GM23338 (cell line): ENCODE measurements at regions not wholly inside any gene's neighbourhood (a gene's known extent, or its start where the extent isn't known, plus 50 kb on each side); places are given as distances from the start of the nearest gene placed in this dataset.

Experiments used
- ATAC-seq: fragments of 200-7000 bp; cut with Tn5 transposase; 3 replicates; pipeline ENCODE4 v1.9.1; 2020
- DNase-seq: peaks from one replicate; pipeline ENCODE4 v3.0.0-alpha.2; 2015; ENCODE audit warnings: low spot score
- H2AFZ ChIP-seq: fragments of 200-600 bp; sonication (generic); 2 replicates; pipeline ENCODE4 v1.8.0; 2016; ENCODE audit warnings: antibody characterized with exemption, mild to moderate bottlenecking, moderate library complexity
- H3F3A ChIP-seq: fragments of 200-600 bp; sonication (generic); replicated peaks from 2 replicates; pipeline ENCODE4 v1.8.0; 2017; ENCODE audit warnings: antibody characterized with exemption, mixed run types, low read depth
- H3K27ac ChIP-seq: fragments of 200-600 bp; sonication (generic); 2 replicates; pipeline ENCODE4 v1.6.1; 2016; ENCODE audit warnings: low read depth
- H3K27me3 ChIP-seq: fragments of 200-600 bp; sonication (generic); 2 replicates; pipeline ENCODE4 v1.8.0; 2016; ENCODE audit warnings: mild to moderate bottlenecking, mixed run types, moderate library complexity; ENCODE audit not compliant: insufficient read depth
- H3K36me3 ChIP-seq: fragments of 200-600 bp; sonication (generic); 2 replicates; pipeline ENCODE4 v1.8.0; 2016; ENCODE audit warnings: mild to moderate bottlenecking; ENCODE audit not compliant: insufficient read depth
- H3K4me1 ChIP-seq: fragments of 200-600 bp; sonication (generic); 2 replicates; pipeline ENCODE4 v1.8.0; 2016; ENCODE audit warnings: mild to moderate bottlenecking, moderate library complexity; ENCODE audit not compliant: insufficient read depth
- H3K4me2 ChIP-seq: fragments of 200-600 bp; sonication (generic); 2 replicates; pipeline ENCODE4 v1.7.1; 2017; ENCODE audit warnings: mixed run types
- H3K4me3 ChIP-seq: fragments of 200-600 bp; sonication (generic); 2 replicates; pipeline ENCODE4 v1.6.1; 2016; ENCODE audit warnings: mixed run types
- H3K79me2 ChIP-seq: fragments of 200-600 bp; sonication (generic); replicated peaks from 2 replicates; pipeline ENCODE4 v1.8.0; 2017; ENCODE audit warnings: mild to moderate bottlenecking; ENCODE audit not compliant: insufficient read depth
- H3K9me2 ChIP-seq: fragments of 200-600 bp; sonication (generic); 2 replicates; pipeline ENCODE4 v1.8.0; 2017; ENCODE audit not compliant: insufficient read depth
- H4K20me1 ChIP-seq: fragments of 200-600 bp; sonication (generic); replicated peaks from 2 replicates; pipeline ENCODE4 v1.8.0; 2017; ENCODE audit warnings: mild to moderate bottlenecking; ENCODE audit not compliant: insufficient read depth
- H3K27ac Mint-ChIP-seq: 2 replicates; pipeline ENCODE4 v1.8.0; 2020; ENCODE audit warnings: inconsistent platforms, mild to moderate bottlenecking, moderate library complexity, mixed read lengths
- H3K27me3 Mint-ChIP-seq: 3 replicates; pipeline ENCODE4 v1.8.0; 2022; ENCODE audit warnings: low read depth, mild to moderate bottlenecking, moderate library complexity, mixed read lengths, inconsistent platforms; ENCODE audit not compliant: insufficient read depth, poor library complexity
- H3K36me3 Mint-ChIP-seq: 3 replicates; pipeline ENCODE4 v1.8.0; 2021; ENCODE audit warnings: low read depth, mild to moderate bottlenecking, inconsistent platforms, moderate library complexity, mixed read lengths
- H3K4me1 Mint-ChIP-seq: 3 replicates; pipeline ENCODE4 v1.8.0; 2020; ENCODE audit warnings: mild to moderate bottlenecking, inconsistent platforms, mixed read lengths
- H3K4me3 Mint-ChIP-seq: 3 replicates; pipeline ENCODE4 v1.8.0; 2021; ENCODE audit warnings: moderate library complexity, mild to moderate bottlenecking, inconsistent platforms, mixed read lengths
- H3K9me3 Mint-ChIP-seq: 3 replicates; pipeline ENCODE4 v1.8.0; 2020; ENCODE audit warnings: moderate library complexity, mild to moderate bottlenecking, inconsistent platforms, mixed read lengths
- JUNB ChIP-seq: IDR thresholded peaks from one replicate; pipeline ENCODE4 v1.6.1; 2016; ENCODE audit warnings: antibody characterized with exemption; ENCODE audit not compliant: unreplicated experiment
- NANOG ChIP-seq: IDR thresholded peaks from 2 replicates; pipeline ENCODE4 v1.6.1; 2016; ENCODE audit warnings: antibody characterized with exemption, borderline replicate concordance
- POLR2AphosphoS5 ChIP-seq: IDR thresholded peaks from 2 replicates; pipeline ENCODE4 v1.6.1; 2016; ENCODE audit warnings: antibody characterized with exemption, low read depth
- TF ChIP-seq, protein P1 (sequence below): IDR thresholded peaks from 2 replicates; pipeline ENCODE4 v1.6.1; 2016; ENCODE audit warnings: antibody characterized with exemption
- TF ChIP-seq, protein P2 (sequence below): fragments of 250-450 bp; sonication (Bioruptor Pico); IDR thresholded peaks from 2 replicates; pipeline ENCODE4 v1.5.0; 2020; ENCODE audit warnings: mild to moderate bottlenecking, moderate library complexity

DNA sequence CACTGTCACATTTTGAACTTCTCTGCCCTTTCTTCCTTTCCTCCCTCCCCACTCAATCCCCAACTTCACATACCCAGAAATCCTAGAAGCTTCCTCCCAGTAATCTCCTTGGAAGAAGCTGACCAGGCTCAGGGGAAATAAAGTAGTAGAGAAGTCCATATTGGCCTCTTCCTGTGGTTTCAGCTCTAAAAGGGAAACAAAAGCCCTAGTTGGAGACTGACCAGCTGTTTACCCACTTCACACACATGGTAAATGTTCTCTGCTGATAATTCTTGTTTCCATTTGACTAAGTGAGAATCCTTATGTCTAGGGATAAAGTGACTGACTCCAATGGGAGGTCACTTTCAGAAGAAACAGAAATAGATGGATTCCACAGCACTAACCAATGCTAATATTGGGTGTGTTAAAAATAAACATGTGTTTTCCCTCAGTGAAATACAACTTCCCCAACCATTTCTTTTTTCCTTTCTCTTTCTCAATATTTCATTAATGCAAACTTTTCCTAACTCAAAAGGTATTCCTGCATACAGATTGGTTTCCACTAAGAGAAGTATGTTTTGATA is 178.9 kb upstream of the DPT start (continued):
- TF ChIP-seq, protein P1, sequence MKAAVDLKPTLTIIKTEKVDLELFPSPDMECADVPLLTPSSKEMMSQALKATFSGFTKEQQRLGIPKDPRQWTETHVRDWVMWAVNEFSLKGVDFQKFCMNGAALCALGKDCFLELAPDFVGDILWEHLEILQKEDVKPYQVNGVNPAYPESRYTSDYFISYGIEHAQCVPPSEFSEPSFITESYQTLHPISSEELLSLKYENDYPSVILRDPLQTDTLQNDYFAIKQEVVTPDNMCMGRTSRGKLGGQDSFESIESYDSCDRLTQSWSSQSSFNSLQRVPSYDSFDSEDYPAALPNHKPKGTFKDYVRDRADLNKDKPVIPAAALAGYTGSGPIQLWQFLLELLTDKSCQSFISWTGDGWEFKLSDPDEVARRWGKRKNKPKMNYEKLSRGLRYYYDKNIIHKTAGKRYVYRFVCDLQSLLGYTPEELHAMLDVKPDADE, result no peak
- no peak for TF ChIP-seq JUNB

DNA sequence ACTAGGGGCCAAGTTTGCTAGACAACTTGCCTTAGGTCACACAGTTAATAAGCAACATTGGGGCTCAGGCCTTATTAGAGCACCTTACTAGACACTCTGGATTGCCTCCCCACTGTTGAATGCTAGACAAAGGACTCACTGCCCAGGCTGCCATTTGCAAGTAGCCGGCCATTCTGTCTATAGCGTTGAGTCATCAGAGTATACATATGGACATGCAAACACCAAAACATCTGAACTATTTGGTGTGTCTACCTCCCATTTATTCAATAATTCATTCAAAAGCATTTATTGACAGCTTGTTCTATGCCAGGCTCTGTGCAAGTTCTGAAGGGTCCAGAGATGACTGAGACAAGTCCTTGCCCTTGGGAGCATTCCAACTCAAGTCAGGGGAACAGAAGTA is 181.4 kb upstream of the DPT start:
- no peaks in the 10 kb centered on the region for H3K4me1 ChIP-seq
- Mint-ChIP-seq H3K4me3 (no peak overlapping the region), H3K27ac (no peak overlapping the region), H3K9me3 (no peaks in the 10 kb centered on the region), H3K4me1 (peaks cover 4% of the 10 kb centered on the region), H3K27me3 (no peaks in the 10 kb centered on the region), H3K36me3 (no peaks in the 10 kb centered on the region)
- no peaks in the 10 kb centered on the region for H4K20me1 ChIP-seq
- no peak overlapping the region for H3K4me2 ChIP-seq
- TF ChIP-seq, protein P2, sequence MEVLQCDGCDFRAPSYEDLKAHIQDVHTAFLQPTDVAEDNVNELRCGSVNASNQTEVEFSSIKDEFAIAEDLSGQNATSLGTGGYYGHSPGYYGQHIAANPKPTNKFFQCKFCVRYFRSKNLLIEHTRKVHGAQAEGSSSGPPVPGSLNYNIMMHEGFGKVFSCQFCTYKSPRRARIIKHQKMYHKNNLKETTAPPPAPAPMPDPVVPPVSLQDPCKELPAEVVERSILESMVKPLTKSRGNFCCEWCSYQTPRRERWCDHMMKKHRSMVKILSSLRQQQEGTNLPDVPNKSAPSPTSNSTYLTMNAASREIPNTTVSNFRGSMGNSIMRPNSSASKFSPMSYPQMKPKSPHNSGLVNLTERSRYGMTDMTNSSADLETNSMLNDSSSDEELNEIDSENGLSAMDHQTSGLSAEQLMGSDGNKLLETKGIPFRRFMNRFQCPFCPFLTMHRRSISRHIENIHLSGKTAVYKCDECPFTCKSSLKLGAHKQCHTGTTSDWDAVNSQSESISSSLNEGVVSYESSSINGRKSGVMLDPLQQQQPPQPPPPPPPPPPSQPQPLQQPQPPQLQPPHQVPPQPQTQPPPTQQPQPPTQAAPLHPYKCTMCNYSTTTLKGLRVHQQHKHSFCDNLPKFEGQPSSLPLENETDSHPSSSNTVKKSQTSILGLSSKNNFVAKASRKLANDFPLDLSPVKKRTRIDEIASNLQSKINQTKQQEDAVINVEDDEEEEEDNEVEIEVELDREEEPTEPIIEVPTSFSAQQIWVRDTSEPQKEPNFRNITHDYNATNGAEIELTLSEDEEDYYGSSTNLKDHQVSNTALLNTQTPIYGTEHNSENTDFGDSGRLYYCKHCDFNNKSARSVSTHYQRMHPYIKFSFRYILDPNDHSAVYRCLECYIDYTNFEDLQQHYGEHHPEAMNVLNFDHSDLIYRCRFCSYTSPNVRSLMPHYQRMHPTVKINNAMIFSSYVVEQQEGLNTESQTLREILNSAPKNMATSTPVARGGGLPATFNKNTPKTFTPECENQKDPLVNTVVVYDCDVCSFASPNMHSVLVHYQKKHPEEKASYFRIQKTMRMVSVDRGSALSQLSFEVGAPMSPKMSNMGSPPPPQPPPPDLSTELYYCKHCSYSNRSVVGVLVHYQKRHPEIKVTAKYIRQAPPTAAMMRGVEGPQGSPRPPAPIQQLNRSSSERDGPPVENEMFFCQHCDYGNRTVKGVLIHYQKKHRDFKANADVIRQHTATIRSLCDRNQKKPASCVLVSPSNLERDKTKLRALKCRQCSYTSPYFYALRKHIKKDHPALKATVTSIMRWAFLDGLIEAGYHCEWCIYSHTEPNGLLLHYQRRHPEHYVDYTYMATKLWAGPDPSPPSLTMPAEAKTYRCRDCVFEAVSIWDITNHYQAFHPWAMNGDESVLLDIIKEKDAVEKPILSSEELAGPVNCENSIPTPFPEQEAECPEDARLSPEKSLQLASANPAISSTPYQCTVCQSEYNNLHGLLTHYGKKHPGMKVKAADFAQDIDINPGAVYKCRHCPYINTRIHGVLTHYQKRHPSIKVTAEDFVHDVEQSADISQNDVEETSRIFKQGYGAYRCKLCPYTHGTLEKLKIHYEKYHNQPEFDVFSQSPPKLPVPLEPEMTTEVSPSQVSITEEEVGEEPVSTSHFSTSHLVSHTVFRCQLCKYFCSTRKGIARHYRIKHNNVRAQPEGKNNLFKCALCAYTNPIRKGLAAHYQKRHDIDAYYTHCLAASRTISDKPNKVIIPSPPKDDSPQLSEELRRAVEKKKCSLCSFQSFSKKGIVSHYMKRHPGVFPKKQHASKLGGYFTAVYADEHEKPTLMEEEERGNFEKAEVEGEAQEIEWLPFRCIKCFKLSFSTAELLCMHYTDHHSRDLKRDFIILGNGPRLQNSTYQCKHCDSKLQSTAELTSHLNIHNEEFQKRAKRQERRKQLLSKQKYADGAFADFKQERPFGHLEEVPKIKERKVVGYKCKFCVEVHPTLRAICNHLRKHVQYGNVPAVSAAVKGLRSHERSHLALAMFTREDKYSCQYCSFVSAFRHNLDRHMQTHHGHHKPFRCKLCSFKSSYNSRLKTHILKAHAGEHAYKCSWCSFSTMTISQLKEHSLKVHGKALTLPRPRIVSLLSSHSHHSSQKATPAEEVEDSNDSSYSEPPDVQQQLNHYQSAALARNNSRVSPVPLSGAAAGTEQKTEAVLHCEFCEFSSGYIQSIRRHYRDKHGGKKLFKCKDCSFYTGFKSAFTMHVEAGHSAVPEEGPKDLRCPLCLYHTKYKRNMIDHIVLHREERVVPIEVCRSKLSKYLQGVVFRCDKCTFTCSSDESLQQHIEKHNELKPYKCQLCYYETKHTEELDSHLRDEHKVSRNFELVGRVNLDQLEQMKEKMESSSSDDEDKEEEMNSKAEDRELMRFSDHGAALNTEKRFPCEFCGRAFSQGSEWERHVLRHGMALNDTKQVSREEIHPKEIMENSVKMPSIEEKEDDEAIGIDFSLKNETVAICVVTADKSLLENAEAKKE, result no peak
- no peak for TF ChIP-seq NANOG
- TF ChIP-seq, protein P1, result no peak
- no peak for TF ChIP-seq POLR2AphosphoS5
- H3F3A ChIP-seq, result no peaks in the 10 kb centered on the region
- H3K27ac ChIP-seq, result no peak overlapping the region
- DNase-seq (no peak), ATAC-seq (no peak)
- no peaks in the 10 kb centered on the region for H3K36me3 ChIP-seq
- H3K27me3 ChIP-seq, result no peaks in the 10 kb centered on the region
- no peaks in the 10 kb centered on the region for H3K79me2 ChIP-seq
- no peak overlapping the region for H3K4me3 ChIP-seq
- H2AFZ ChIP-seq, result no peak overlapping the region
- H3K9me2 ChIP-seq, result no peaks in the 10 kb centered on the region
